NOMO-1 treated with dmso at 0.1 percent for 144 hours (cell line): ENCODE measurements at regions not wholly inside any gene's neighbourhood (a gene's known extent, or its start where the extent isn't known, plus 50 kb on each side); places are given as distances from the start of the nearest gene placed in this dataset.
"Not testable (repeated sequence)": the region's sequence is repeated elsewhere in the genome, so short reads cannot be mapped to it uniquely, and the experiment has no call there.

Source experiments
- DNase-seq: peaks from one replicate; lab custom pipeline; 2025; ENCODE audit not compliant: unreplicated experiment; lab: John Stamatoyannopoulos, UW

DNA sequence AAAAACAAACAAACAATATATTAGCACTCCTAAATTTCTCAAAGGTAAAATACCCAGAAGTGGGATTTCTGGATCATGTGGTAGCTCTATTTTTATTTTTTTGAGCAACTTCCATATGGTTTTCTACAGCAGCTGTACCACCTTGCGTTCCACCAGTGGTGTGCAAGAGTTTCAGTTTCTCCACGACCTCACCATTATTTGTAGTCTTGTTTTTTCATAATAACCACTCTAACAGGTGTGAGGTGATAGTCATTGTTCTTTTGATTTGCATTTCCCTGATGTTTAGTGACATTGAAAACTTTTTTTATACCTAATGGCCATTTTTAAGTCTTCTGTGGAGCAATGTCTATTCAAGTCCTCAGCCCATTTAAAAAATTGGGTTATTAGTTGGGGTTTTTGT, 127.3 kb upstream of the SLC38A2 start:
- no peak for DNase-seq

DNA sequence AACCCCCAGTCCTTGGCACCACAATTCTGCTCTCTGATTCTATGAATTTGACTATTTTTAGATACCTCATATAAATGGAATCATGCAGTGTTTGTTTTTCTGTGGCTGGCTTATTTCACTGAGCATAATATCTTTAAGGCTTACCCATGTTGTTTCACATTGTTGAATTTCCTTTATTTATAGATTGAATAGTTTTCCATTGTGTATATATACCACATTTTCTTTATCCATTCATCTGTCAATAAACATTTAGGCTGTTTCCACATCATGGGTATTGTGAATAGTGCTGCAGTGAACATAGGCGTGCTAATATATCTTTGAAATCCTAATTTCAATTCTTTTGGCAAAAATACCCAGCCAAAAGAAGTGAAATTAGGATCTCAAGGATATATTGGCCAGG, 126.7 kb upstream of the SLC38A2 start:
- no peak for DNase-seq

DNA sequence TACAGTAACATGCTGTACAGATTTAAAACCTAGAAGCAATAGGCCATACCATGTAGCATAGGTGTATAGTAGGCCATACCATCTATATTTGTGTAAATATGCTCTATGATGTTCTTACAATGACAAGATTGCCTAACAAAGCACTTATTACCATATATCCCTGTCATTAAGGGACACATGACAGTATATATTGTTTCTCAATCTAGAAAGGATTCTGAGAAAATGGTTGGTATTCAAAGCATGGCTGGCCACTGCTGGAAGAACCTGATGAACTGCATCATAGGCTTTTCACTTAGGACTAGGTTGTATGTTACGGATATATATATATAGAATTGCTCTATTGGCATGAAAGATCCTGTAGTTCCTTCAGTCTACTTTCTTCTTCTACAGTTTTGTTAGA, 125.2 kb upstream of the SLC38A2 start:
- no peak for DNase-seq

DNA sequence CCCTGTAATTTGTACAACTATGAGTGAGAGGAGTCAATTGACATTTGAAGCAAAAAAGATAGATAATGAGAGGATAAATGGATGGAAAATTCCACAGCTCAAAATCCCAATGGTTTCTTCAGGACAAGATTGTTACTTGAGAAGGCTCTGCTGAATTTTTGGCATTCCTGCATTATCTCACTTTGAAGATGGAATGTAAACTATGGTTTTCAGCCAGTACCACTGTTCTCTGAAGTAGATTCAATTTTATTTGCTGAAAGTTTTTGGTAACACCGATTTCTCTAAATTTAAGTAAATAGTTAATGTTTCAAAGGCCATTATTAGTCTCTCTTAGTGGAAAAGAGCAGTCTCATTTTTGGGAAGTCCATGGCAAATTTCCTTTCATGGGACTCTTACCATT, 121.9 kb upstream of the SLC38A2 start:
- no peak for DNase-seq

DNA sequence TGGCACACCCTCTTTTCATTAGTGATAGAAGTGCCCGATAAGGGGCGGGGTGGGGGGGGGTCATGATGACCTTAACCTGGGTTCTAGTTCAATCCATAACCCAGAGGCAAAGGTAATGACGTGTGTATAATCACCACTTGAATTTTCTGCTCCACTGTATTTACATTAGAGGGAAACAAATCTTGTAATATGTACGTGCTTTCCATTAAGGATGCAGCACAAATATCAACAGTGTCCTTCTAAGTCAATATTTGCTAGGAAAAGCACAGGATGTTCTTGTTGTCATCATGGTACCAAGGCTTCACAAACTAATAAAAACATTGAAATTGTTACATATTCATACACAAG, 121.2 kb upstream of the SLC38A2 start:
- DNase-seq, result no peak

DNA sequence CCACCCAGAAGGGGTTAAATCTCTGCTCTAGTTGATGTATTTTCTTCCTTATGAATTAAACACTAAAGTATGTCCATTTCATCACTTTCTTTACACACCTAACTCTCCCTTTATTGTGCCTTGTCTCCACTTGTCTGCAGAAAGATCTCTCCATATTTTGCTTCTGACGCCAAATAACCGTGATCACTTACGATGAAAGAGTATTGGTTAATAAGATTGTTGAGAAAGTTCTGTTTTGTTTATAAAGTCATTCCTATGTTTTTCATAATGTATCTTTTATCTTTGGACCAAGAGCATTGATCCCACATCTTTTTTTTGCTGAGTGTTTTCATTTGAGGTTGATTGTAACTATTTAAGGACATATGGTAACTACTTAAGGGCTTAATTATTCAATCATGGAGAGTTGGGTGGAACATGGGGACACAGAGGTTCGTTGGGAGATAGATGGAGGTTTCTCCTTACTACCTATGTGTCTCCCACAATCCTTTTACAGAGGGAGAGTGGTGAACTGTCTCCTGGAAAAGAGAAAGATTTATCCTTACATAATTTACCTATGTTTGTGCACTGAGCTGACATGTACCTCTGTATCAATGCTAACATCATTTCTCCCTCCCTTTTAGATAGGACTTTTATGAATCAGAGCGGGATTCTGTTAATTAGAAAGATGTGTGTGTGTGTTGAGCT, 120.7 kb upstream of the SLC38A2 start:
- DNase-seq, result no peak

DNA sequence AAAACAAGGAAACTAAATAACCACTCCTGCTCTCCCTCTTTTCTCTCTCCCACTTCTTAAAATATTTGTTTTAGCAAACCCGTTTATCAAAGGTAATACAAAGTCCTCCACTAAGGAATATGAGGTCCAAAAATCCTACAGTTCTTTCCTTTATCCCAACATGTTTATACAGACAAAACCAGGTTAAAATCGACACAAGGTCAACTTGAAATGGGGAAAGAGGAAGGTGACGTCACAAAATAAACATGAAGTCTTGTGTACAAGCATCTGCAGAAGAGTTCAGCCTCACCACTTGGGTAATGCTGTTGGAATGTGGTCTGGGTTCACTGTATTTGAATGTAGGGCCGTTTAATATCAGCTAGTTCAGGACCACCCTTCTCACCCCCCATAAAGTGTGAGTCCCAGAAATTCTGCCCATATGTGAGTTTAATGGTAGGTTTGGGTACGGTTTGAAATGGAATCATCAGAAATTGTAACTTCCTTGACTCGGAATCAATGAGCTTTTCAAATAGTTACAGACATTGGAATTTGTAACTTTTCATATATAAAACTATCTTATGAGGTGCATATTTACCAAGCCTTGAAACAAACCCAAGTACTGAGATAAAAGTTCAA, 120.0 kb upstream of the SLC38A2 start:
- DNase-seq, result no peak

DNA sequence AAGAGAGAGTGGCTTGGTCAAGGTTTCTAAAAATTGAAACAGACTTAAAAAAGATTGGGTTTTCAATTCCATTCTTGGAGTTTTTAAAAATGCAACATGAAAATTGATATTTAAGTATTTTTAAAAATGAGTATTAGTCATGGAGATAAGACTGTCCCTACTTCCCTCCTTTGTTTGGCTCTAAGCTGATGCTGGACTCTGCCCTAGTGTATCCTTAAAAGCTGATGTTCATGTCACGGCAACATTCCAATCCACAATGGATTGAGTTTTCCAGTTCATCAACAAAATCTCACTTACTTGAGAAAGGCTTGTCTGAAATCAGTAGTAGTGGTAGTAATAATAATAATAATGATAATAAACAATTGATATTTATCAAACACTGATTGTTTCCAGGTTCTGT, 119.0 kb upstream of the SLC38A2 start:
- DNase-seq, result no peak

DNA sequence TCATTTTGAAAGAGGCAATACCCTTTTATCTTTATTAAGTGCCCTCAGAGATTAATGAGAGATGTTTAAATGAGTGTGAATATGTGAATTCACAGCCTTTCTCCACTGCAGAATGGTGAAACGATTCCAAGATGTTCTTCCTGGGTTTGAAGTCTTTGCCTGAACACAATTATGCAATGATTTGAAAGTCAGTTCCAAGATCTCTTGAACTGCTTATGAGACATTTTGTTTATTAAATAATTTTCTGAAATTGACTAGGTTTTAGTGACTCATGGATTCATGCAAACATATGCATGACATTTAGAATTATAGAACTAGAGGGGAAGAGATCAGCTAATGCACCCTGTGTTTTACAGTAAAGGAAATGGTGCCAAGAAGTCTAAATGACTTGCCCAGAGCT, 118.1 kb upstream of the SLC38A2 start:
- DNase-seq, result no peak

DNA sequence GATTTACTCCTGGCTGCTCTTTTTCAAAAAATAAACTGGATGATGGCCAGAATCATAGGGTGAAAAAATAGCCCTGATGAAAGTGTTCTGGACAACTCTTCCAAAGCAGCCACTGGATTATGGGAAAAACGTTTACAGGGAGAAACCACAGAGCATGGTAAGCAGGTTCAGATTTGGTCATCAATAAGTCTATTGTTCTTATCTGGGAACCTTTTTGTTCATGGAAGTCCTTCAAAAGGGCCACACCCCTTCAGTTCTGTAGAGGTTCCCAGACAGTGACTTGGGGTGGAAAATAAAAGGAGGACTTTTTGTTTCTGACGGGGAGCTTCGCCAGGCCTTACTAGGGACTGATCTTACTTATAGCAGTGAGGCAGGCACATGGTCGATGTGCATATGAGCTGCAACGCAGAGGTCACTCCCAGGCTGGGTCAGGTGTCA, 117.4 kb upstream of the SLC38A2 start:
- DNase-seq, result no peak

DNA sequence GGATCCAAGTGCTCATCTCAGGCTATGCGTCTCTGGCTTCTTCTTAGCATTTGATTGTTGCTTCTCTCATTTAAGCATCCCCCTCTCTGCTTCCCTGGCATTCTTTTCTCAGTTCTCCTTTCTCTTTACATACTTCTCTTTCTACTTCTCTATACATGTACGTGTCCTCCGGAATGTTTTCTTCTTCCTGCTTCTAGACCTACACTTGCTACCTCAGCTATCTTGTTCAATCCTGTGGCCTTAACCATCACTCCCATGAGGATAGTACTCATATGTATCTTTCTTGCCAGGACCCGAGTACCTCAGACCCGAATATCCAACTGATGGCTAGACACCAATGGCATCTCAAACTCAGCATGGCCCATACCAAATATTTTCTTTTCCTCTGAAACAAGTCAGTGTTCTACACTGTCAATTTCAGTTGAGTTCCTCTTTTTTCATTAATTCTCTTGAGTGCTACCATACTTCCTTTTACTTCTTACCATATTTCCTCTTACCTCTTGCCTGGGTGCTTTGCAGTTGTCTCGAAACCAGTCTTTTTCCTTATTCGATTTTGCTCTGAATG, 115.1 kb upstream of the SLC38A2 start:
- peak; percentile 55 for DNase-seq

DNA sequence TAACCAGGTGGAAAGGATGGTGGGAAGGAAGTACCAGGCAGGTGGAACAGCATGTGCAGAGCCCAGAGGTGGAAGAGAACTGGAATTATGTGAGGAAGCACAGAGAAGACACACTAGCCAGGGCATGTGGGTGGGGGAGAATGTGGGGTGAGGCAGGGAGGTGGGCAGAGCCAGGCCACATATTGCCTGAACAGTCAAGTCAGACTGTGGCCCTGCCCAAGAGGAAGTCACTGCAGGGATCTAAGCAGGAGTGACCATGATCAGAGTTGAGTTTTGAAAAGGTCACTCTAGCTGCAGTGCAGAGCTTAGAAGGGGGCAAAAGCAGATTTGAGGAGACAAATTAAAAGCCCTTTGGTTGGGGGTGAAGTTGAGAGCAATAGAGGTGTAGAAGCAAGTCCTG, 114.0 kb upstream of the SLC38A2 start:
- DNase-seq, result no peak

DNA sequence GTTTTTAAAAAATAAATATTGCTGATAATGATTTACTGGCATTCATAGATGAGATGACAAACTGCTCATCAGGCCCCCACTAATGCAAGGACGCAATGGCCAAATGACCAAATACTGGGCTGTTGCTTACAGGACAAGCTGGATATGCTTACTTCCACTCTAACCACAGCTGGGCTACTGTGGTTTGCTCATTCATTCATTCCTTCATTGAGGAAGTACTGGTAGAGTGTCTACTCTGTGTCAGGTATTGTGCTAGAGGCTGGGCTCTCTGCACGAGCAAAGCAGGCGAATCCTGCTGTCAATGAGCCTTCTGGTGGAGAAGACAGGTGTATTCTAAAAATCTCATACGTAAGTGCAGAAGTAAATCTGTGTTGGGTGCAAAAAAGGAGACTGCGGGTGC, 113.3 kb upstream of the SLC38A2 start:
- DNase-seq, result no peak

DNA sequence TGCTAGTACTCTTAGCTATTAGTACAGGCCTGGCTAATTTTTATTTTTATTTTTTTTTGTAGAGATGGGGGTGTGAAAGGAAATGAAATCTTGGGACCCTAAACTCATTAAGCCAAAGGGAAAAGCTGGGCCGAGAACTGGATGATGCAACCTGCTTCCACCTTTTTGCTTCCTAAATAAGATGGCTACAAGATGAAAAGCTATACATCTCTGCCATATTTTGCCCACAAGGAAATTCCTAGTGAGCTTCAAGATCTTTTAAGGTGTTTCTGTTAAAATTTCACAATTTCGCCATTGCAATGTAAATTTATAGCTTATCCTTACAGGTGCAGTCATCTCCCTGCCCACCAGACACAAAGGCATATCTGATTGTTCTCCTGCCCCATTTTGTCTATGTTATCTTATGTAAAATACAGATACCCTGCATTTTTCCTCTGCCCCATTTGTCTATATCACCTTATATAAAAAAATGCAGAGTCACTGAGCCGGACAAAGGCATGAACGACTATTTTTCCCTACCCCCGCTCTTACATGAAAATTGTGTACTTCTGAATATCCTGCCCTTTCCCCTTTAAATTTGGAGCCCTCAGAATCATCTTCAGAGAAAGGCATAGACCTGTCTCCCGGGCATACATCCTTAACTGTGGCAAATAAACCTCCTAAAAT, 112.0 kb upstream of the SLC38A2 start:
- no peak for DNase-seq

DNA sequence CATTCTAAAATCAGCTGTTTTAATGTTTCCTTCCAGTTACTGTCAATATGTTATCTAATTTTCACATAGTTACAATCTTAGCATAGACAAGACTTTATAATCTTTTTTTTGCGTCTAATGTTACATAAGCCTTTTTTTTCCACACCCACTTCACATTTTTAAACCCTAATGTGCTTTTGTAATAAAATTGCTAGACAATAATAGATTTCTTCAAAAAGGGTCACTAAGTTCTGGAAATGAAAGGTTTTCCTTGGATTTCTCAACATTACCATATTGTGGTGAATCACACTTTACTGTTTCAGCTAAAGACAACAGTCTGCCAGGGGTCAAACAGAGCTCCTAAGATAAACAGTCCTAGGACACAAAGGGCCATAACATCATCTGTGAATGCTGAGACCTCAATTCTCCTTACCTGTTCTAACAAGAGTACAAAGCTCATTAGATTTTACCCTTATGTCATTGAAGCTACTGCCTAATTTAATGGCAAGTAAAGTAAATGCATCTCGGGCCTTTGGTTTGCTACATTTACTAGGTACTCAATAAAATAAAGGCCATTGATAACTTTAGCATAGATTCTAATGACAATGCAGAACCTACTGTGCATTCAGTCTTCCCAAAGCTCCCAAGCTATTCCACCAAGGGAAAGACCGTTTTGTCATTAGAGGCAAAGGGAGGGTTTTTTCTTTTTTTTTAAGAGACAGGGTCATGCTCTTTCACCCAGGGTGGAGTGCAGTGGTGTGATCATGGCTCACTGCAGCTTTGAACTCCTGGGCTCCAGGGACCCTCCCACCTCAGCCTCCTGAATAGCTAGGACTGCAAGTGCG, 111.2 kb upstream of the SLC38A2 start:
- DNase-seq, result no peak

DNA sequence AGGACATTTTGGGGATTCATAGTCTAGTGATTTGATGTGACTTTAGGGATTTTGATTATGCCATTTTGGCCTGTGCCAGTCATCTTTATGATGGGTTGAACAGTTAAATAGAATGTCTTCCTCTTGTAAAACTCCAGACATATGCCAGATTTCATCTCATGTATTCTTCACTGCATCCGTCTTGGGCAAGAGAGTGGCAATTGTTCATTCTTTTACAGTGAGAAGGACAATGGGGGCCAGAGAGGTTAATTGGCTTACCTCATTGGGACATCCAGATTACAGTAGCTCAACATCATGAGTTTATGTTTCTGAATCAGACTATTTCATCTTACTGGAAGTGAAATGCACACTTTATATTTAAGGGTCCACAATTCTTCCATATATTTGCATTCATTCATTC, 108.2 kb upstream of the SLC38A2 start:
- no peak for DNase-seq

DNA sequence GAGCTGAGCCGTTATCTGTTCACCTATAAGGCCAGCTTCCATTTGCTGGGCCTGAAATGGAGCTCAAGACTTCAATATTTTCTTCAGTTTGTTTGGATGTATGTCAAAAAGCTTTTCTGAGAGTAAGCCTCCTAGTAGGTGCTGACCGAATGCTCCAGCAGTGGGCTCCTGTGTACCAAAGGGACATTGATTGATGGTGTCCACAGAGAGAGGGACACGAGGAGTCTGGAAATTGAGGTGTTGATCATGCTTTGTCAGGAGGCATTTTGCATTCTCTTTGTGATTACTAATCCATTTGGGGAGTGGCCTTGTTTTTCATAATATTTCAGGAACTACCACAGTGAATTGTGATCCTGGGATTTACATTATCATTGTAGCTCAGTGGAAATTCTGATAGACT, 107.7 kb upstream of the SLC38A2 start:
- no peak for DNase-seq

DNA sequence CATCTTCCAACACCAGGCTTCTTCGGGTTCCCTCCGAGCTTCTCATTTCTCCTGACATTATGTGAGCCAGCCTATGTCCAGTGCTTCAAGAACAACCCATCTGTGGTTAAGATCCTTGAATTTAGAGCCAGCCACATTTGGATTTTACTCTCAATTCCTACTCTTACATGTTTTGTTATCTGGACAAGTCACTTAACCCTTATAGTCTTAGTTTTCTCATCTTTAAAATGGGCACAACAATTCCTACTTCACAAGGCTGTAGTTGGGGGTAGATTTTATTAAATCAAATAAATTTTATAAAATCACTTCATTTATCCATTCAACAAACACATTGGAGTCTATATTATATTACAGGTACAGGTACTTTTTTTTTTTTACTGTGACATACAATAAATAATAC, 105.5 kb upstream of the SLC38A2 start:
- no peak for DNase-seq

DNA sequence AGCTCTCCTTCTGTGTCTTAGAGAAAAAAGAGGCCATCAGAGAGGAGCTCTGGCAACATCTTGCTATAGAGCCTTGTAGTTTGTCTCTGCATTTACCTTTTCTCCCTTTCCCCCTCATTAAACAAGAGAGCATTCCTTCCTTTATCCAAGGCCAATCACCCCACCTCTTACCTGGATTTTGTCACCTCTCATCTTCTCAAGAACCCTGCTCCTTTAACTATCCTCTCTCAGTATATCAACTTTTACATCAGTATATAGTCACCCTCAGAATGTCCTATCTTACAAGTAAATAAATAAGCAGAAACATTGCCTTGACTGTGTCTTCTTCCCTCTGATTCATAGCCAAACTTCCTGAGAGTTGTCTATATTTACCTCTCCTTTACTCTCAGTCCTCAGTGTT, 105.0 kb upstream of the SLC38A2 start:
- no peak for DNase-seq

DNA sequence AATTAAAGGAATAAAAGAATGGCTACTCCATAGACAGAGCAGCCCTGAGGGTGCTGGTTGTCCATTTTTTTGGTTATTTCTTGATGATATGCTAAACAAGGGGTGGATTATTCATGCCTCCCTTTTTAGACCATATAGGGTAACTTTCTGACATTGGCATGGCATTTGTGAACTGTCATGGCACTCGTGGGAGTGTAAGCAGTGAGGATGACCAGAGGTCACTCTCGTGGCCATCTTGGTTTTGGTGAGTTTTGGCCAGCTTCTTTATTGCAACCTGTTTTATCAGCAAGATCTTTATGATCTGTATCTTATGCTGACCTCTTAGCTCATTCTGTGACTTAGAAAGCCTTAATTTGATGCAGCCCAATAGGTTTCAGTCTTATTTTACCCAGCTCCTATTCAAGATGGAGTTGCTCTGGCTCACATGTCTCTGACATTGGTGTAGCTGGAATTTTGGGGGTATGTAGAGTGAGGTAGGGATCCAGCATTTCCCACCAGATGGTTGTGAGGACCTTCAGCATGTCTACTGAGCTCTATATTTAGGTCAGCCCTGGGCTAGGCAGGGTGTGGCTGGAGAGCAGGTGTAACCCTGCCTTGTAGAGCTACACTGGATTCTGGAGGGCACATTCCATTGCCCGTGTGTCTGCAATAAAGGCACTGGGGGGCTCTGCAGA, 103.5 kb upstream of the SLC38A2 start:
- DNase-seq, result no peak

DNA sequence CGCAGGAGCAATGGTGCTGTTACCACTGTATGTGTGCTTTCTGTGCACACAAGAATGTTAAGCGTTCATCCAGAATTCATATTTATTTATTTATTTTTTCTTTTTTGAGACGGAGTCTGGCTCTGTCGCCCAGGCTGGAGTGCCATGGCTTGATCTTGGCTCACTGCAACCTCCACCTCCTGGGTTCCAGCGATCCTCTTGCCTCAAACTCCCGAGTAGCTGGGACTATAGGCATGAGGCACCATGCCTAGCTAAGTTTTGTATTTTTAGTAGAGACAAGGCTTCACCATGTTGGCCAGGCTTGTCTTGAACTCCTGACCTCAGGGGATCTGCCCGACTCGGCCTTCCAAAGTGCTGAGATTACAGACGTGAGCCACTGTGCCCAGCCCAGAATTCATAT, 101.8 kb upstream of the SLC38A2 start:
- DNase-seq, result not testable (repeated sequence)
